Osteoblast (primary cell): ENCODE measurements at regions not wholly inside any gene's neighbourhood (a gene's known extent, or its start where the extent isn't known, plus 50 kb on each side); places are given as distances from the start of the nearest gene placed in this dataset.

Source experiments
- DNase-seq: peaks from one replicate; pipeline ENCODE4 v3.0.0; 2011; ENCODE audit warnings: low spot score, mixed read lengths; ENCODE audit not compliant: insufficient read length; ENCODE audit errors: missing footprints
- H2AFZ ChIP-seq: 2 replicates; pipeline ENCODE4 v1.6.0; 2011; ENCODE audit warnings: mild to moderate bottlenecking, low read length
- H3K27ac ChIP-seq: 2 replicates; pipeline ENCODE4 v1.5.1; 2011; ENCODE audit warnings: mild to moderate bottlenecking, low read depth, low read length, moderate library complexity
- H3K27me3 ChIP-seq: 2 replicates; pipeline ENCODE4 v1.6.0; 2012; ENCODE audit warnings: mild to moderate bottlenecking, control low read depth, inconsistent platforms, low read length, moderate library complexity; ENCODE audit not compliant: insufficient read depth
- H3K36me3 ChIP-seq: 2 replicates; pipeline ENCODE4 v1.5.1; 2011; ENCODE audit warnings: mild to moderate bottlenecking, low read length, control low read depth, moderate library complexity; ENCODE audit not compliant: insufficient read depth
- H3K4me1 ChIP-seq: 2 replicates; pipeline ENCODE4 v1.5.1; 2011; ENCODE audit warnings: mild to moderate bottlenecking, low read length, control low read depth, moderate library complexity; ENCODE audit not compliant: insufficient read depth
- H3K4me2 ChIP-seq: 2 replicates; pipeline ENCODE4 v1.6.0; 2011; ENCODE audit warnings: mild to moderate bottlenecking, low read length; ENCODE audit not compliant: insufficient read depth
- H3K4me3 ChIP-seq: fragments of 200-600 bp; sonication (generic); 3 replicates; pipeline ENCODE4 v1.5.1; 2012; ENCODE audit warnings: mild to moderate bottlenecking, low read length, inconsistent platforms; ENCODE audit not compliant: insufficient read depth
- H3K79me2 ChIP-seq: 2 replicates; pipeline ENCODE4 v1.6.0; 2012; ENCODE audit warnings: mild to moderate bottlenecking, low read length, control low read depth, inconsistent platforms; ENCODE audit not compliant: insufficient read depth
- H3K9me3 ChIP-seq: 2 replicates; pipeline ENCODE4 v1.5.1; 2011; ENCODE audit warnings: low read depth, low read length, control low read depth
- H4K20me1 ChIP-seq: 2 replicates; pipeline ENCODE4 v1.6.0; 2012; ENCODE audit warnings: mild to moderate bottlenecking, low read length, control low read depth; ENCODE audit not compliant: insufficient read depth
- TF ChIP-seq, protein P1 (sequence below): IDR thresholded peaks from 2 replicates; pipeline ENCODE4 v1.5.1; 2011; ENCODE audit warnings: mild to moderate bottlenecking, low read depth, low read length, moderate library complexity; ENCODE audit errors: extremely low read depth

DNA sequence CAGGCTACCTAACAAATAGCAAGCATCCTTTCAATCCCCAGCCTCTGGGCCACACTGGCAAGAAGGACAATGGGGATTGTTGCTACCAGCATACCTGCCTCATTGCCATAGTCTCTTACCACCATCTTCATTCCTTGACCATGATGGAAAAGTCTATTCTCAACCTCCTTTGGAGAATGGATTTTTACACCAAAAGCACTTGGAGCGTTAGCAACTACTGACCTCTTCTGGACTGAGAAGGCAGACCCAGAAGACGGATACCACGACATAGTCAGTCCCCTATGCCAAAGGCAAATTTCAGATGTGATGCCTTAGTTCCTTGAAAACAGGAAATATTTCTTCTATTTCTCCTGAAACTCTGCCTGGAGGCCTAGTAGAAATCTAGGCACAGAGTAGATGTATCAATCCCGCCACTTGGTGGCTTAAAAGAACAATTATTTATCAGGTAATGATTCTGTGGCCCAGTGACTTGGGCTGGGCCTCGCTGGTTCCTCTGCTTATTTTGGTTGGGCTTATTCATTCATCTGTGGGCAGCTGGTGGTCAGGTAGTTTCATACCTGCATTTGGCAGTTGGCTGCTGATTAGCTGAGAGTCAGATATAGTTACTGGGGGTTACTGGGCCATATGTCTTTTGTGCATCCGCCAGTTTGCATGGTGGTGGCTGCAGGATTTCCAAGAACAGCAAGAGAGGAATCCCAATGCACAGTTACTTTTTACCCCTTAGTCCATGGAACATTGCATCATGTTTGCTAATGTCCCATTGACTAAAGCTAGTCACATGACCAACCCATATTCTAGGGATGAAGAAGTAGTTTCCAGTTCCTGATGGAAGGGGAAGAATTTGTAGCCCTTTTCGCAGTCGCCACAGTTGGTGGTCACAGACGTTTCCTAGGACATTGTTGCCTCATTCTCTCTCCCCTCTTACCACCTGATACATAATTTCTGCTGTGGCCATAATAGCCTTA is 75.2 kb downstream of the DHCR7 start:
- Histone ChIP-seq H4K20me1 (no peaks in the 10 kb centered on the region), H3K4me1 (no peaks in the 10 kb centered on the region), H3K36me3 (no peaks in the 10 kb centered on the region), H3K79me2 (no peaks in the 10 kb centered on the region), H3K9me3 (no peaks in the 10 kb centered on the region), H3K4me2 (no peak overlapping the region), H3K27me3 (peaks cover 16% of the 10 kb centered on the region), H3K4me3 (no peak overlapping the region), H3K27ac (no peak overlapping the region), H2AFZ (no peak overlapping the region)
- TF ChIP-seq, protein P1, sequence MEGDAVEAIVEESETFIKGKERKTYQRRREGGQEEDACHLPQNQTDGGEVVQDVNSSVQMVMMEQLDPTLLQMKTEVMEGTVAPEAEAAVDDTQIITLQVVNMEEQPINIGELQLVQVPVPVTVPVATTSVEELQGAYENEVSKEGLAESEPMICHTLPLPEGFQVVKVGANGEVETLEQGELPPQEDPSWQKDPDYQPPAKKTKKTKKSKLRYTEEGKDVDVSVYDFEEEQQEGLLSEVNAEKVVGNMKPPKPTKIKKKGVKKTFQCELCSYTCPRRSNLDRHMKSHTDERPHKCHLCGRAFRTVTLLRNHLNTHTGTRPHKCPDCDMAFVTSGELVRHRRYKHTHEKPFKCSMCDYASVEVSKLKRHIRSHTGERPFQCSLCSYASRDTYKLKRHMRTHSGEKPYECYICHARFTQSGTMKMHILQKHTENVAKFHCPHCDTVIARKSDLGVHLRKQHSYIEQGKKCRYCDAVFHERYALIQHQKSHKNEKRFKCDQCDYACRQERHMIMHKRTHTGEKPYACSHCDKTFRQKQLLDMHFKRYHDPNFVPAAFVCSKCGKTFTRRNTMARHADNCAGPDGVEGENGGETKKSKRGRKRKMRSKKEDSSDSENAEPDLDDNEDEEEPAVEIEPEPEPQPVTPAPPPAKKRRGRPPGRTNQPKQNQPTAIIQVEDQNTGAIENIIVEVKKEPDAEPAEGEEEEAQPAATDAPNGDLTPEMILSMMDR = peak; percentile 68
- peak; percentile 94 for DNase-seq

DNA sequence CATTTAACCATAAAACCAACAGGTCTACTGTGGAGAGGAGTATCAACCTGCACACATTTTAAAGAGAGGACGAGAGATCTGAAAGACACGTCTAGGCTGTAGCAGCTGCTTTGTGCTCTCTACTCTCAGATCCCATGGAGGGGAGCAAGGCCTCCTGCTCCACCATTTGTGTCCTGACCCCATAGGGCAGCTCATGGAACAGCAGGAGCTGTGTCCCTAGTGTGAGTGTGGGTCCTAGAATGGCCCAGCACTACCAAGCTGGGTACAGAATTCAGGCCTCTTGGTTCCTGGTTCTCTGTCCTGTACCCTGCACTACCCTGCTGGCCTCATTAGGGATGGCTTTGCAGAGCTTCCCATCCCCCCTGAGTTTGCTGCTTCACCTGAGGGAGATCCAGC is 76.5 kb downstream of the DHCR7 start:
- Histone ChIP-seq H2AFZ (no peak overlapping the region), H3K4me1 (no peaks in the 10 kb centered on the region)
- TF ChIP-seq, protein P1 = no peak

DNA sequence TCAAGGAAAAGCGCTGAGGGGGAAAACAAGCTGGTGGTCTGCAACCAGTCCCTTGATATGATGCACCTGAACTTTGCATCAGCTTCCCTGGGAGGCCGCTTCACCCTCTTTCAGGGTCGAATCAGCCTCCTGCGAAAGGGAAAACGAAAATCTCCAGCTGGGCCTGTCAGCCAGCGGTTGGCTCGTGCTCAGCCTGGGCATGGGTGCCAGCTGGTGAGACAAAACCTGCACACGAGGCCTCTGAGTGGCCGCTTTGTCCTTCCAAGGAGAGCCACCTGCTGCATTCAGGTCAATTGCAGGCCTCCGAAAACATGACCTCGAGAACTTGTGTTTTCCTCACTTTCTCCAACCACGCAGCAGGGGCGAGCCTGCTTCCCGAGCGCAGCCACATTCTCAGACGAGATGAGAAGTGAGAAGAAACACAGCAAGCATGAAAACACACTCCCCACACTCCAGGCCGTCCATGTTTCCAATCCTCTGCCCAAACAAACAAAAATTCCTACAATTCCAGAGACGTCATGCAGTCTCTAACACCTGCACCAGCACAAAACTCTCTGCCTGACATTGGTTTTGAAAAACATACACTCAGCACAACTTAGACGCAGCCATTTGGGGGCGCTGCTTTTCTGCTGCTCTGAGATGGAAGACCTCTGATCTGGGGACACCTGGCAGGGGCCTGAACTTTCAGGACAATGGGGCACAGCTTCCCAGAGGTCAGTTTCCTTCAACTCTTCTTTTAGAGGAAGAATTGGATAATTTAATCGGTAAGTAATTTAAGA is 77.1 kb downstream of the DHCR7 start:
- DNase-seq = peak; percentile 71
- H3K27ac ChIP-seq = no peak overlapping the region
- no peaks in the 10 kb centered on the region for H3K4me1 ChIP-seq
- TF ChIP-seq, protein P1 = no peak
- H2AFZ ChIP-seq = no peak overlapping the region
- no peaks in the 10 kb centered on the region for H3K36me3 ChIP-seq
- H3K4me2 ChIP-seq = no peak overlapping the region
- no peaks in the 10 kb centered on the region for H3K79me2 ChIP-seq
- no peaks in the 10 kb centered on the region for H3K9me3 ChIP-seq
- H3K27me3 ChIP-seq = peaks cover 11% of the 10 kb centered on the region
- H3K4me3 ChIP-seq = no peak overlapping the region
- no peaks in the 10 kb centered on the region for H4K20me1 ChIP-seq

More for the DNA sequence above, 76.5 kb downstream of the DHCR7 start:
- Histone ChIP-seq H4K20me1 (no peaks in the 10 kb centered on the region), H3K27ac (no peak overlapping the region), H3K27me3 (peaks cover 13% of the 10 kb centered on the region), H3K36me3 (no peaks in the 10 kb centered on the region), H3K4me2 (no peak overlapping the region), H3K79me2 (no peaks in the 10 kb centered on the region), H3K4me3 (no peak overlapping the region), H3K9me3 (no peaks in the 10 kb centered on the region)
- DNase-seq = peak; percentile 37
